Small intestine (tissue), 7 donors: ENCODE measurements at regions not wholly inside any gene's neighbourhood (a gene's known extent, or its start where the extent isn't known, plus 50 kb on each side); places are given as distances from the start of the nearest gene placed in this dataset.

Experiments
- DNase-seq, 2 donors: peaks; one replicate each; pipeline versions ENCODE4 v3.0.0 to v3.0.0-alpha.2; 2013
- FAIRE-seq: peaks from 2 replicates; lab custom pipeline; 2012; peaks lifted over from hg19 to GRCh38; lab: Jason Lieb, UNC
- H3K27ac ChIP-seq, 3 donors: one replicate each; pipeline ENCODE4 v1.5.1; 2013; ENCODE audit warnings: low read length in 2 of 3, mild to moderate bottlenecking in 2 of 3, control low read depth in 1 of 3, inconsistent platforms in 1 of 3, low read depth in 1 of 3, moderate library complexity in 1 of 3
- H3K27me3 ChIP-seq, 3 donors: one replicate each; pipeline ENCODE4 v1.6.1; 2013; ENCODE audit warnings: low read length in 3 of 3, inconsistent platforms in 1 of 3; ENCODE audit not compliant: control insufficient read depth in 3 of 3, insufficient read depth in 3 of 3
- H3K36me3 ChIP-seq, 3 donors: one replicate each; pipeline ENCODE4 v1.6.1; 2013; ENCODE audit warnings: low read length in 3 of 3, inconsistent platforms in 1 of 3, low read depth in 1 of 3, mild to moderate bottlenecking in 1 of 3, moderate library complexity in 1 of 3; ENCODE audit not compliant: control insufficient read depth in 3 of 3, insufficient read depth in 2 of 3
- H3K4me1 ChIP-seq, 3 donors: one replicate each; pipeline ENCODE4 v1.6.1; 2013; ENCODE audit warnings: low read length in 2 of 3, inconsistent platforms in 1 of 3, low read depth in 1 of 3, mild to moderate bottlenecking in 1 of 3, moderate library complexity in 1 of 3; ENCODE audit not compliant: control insufficient read depth in 3 of 3, insufficient read depth in 2 of 3
- H3K4me3 ChIP-seq, 3 donors: one replicate each; pipeline ENCODE4 v1.5.1; 2013; ENCODE audit warnings: low read length in 3 of 3, control low read depth in 1 of 3, inconsistent platforms in 1 of 3, low read depth in 1 of 3, mild to moderate bottlenecking in 1 of 3, moderate library complexity in 1 of 3
- H3K9me3 ChIP-seq, 2 donors: one replicate each; pipeline ENCODE4 v1.6.1; 2013; ENCODE audit warnings: low read depth in 1 of 2, low read length in 1 of 2; ENCODE audit not compliant: control insufficient read depth in 2 of 2, insufficient read depth in 1 of 2
- WGBS, 3 donors: extraction: QIAGEN DNeasy Blood & Tissue Kit; methylation state at CpG; one replicate each; pipeline ENCODE4 v1.1.7; 2013; 5-methylcytosine and 5-hydroxymethylcytosine counted together
- donor health status: healthy with polysubstance abuse.
- donor health status: control.
- donor health status: control.
- donor health status: Bipolar disorder and iron deficiency.
- donor health status: healthy.

DNA sequence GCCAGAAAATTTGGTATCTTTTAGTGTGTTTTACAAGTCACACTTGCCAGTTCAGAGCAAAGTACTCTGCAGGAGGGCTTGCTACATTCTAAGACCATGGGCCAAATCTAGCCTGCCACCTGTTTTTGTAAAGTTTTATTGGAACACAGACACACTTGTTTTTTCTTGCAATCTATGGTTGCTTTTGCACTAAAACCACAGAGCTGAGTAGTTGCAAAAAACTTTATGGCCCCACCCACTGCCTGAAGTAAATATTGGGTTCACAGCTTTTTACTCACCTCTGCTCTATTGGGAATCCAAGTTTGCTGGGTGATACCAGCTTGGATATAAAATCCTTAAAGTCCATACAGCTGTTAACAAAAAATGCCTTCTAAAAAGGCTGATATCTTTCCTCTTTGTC is 109.0 kb downstream of the ZFP64 start:
- FAIRE-seq: no peak
- no peaks in the 10 kb centered on the region for H3K27me3 ChIP-seq

DNA sequence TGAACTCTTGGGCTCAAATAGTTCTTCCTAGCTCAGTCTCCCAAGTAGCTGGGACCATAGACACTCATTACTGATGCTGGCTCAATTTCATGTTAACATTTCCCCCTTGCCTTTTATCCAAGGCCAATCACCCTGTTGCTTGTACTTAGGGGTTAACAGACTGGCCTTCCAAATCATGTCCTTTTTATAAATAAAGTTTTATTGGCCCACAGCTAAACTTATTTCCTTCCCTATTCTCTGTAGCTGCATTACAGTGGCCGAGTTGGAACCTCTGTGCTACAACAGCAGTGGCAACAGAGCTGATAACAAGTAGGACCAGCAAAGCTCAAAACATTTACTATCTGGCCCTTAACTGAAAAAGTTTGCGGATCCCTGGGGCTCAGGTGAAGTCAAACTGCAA is 109.8 kb downstream of the ZFP64 start:
- peaks cover 0 to 11% (median 0%) of the 10 kb centered on the region in 3 donors for H3K36me3 ChIP-seq
- H3K27me3 ChIP-seq: no peaks in the 10 kb centered on the region
- DNase-seq (no peak), FAIRE-seq (no peak)
- no peaks in the 10 kb centered on the region for H3K4me1 ChIP-seq
- H3K4me3 ChIP-seq: no peak overlapping the region
- H3K27ac ChIP-seq: no peak overlapping the region
- 85 to 93% (median 89%) methylated on average over 2 of the region's 2 CpGs for WGBS, 3 donors
- peaks cover 0 to 3% of the 10 kb centered on the region in 2 donors for H3K9me3 ChIP-seq

More for the DNA sequence above, 109.0 kb downstream of the ZFP64 start:
- peaks cover 0 to 13% (median 0%) of the 10 kb centered on the region in 3 donors for H3K36me3 ChIP-seq
- no peaks in the 10 kb centered on the region for H3K4me1 ChIP-seq
- no peak overlapping the region for H3K27ac ChIP-seq
- no peak for DNase-seq
- H3K4me3 ChIP-seq: no peak overlapping the region
- peaks cover 0 to 10% of the 10 kb centered on the region in 2 donors for H3K9me3 ChIP-seq

DNA sequence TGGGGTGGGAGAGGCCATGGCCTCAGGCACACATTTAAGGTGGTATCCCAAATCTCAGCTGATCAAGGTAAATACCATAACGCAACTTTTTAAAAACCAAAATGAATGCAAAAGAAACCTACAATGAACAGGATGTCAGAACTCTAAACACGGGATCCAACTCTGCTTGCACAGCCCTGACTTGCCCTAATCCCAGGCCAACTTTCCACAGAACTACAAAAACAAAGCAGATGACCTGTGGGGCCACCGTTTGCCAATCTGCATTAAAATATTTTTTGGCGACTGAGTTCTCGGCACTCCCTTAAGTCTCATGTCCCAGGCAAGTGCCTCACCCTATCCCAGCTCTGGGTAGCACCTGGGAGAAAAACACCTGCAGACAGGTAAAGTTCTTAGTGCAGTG is 110.5 kb downstream of the ZFP64 start:
- DNase-seq (no peak), FAIRE-seq (no peak)
- Histone ChIP-seq H3K36me3 (peaks cover 0 to 11% (median 0%) of the 10 kb centered on the region in 3 donors), H3K4me3 (no peak overlapping the region), H3K27ac (no peak overlapping the region), H3K4me1 (no peaks in the 10 kb centered on the region), H3K9me3 (no peaks in the 10 kb centered on the region), H3K27me3 (no peaks in the 10 kb centered on the region)
- 66 to 78% (median 74%) methylated on average over 5 of the region's 5 CpGs for WGBS, 3 donors

DNA sequence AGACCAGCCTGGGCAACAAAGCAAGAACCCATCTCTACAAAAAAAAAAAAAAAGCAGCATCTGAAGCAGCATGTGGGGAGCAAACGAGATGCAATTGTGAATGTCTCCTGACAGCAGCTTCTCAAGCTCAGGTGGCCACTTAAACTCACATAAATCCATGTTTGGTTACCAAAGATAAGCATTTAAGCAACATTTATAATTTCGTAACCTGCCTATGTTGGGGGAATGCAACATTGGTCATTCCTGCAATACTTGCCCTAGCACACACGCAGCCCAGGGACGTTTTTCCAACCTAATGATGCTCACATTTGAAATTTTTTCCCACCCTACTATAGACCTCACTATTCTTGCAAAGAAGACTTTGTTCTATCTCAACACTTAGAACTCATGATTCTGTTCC is 113.3 kb downstream of the ZFP64 start:
- Histone ChIP-seq H3K4me1 (no peaks in the 10 kb centered on the region), H3K9me3 (no peaks in the 10 kb centered on the region), H3K27me3 (no peaks in the 10 kb centered on the region), H3K4me3 (no peak overlapping the region), H3K36me3 (no peaks in the 10 kb centered on the region), H3K27ac (no peak overlapping the region)
- 81 to 87% (median 86%) methylated on average over 4 of the region's 4 CpGs for WGBS, 3 donors
- DNase-seq (no peak), FAIRE-seq (no peak)

DNA sequence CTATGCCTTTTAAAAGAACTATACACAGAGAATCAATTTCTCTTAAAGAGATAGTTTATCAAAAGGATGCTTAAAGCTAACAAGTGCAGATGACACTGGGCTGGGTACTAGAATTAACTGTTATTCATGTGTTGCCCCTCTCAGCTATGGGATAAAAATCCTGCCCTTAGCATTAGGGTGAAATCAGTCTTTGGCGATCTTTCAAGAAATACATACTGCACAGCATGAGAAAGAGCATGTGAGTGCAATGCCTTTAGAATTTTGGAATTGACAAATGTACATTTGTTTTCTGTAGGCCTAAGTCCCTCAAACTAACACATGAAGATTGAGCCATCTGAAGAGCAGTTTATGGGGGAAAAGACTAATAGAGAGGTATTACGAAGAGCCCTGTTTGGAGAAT is 115.4 kb downstream of the ZFP64 start:
- Histone ChIP-seq H3K4me3 (no peak overlapping the region), H3K36me3 (peaks cover 0 to 2% (median 0%) of the 10 kb centered on the region in 3 donors), H3K27ac (no peak overlapping the region), H3K27me3 (no peaks in the 10 kb centered on the region), H3K9me3 (no peaks in the 10 kb centered on the region), H3K4me1 (no peaks in the 10 kb centered on the region)
- FAIRE-seq (no peak), DNase-seq (no peak)
- 85 to 94% (median 94%) methylated on average over 2 of the region's 2 CpGs for WGBS, 3 donors

DNA sequence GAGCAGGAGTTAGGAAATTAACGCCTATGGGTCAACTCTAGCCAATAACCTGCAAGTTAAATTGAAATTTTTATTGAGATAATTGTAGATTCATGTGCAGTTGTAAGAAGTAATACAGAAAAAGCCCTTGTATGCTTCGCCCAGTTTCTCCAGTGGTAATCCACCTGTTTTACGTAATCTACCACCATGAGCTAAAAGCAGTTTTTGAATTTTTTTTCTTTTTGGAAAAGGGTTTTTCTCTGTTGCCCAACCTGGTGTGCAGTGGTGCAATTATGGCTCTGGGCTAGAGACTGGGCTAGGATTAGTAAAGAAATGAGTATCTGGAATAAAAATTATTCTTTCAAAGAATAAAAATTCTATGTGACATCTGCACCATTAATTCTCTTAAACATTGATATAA is 116.2 kb downstream of the ZFP64 start:
- no peaks in the 10 kb centered on the region for H3K9me3 ChIP-seq
- no peaks in the 10 kb centered on the region for H3K27me3 ChIP-seq
- H3K27ac ChIP-seq: no peak overlapping the region
- FAIRE-seq (no peak), DNase-seq (no peak)
- no peaks in the 10 kb centered on the region for H3K4me1 ChIP-seq
- WGBS, 3 donors: 65 to 89% (median 70%) methylated on average over 3 of the region's 3 CpGs
- peaks cover 0 to 2% (median 0%) of the 10 kb centered on the region in 3 donors for H3K36me3 ChIP-seq
- no peak overlapping the region for H3K4me3 ChIP-seq

DNA sequence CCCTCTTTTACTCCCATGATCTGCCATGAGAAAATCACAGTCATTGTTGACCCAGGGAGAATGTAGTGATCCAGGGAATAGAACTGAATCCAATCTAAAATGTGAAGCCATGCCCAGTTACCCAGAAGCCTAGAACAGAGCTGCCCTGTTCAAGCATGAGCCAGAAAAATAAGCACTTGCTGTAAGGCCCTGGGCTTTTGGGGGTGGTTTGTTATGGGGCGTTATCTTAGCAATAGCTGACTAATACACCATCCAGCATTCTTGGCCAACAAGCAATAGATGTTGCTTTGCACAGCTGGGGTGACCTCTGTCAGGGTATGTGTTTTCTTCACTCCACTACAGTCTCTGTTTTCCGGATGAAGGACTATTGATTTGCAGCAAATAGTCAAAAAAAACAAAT is 120.4 kb downstream of the ZFP64 start:
- Histone ChIP-seq H3K4me3 (no peak overlapping the region), H3K36me3 (peaks cover 0 to 2% (median 0%) of the 10 kb centered on the region in 3 donors), H3K4me1 (no peaks in the 10 kb centered on the region), H3K9me3 (no peaks in the 10 kb centered on the region), H3K27ac (no peak overlapping the region), H3K27me3 (no peaks in the 10 kb centered on the region)
- no peak for FAIRE-seq
- no peak for DNase-seq
- 96 to 100% (median 98%) methylated on average over 2 of the region's 2 CpGs for WGBS, 3 donors

DNA sequence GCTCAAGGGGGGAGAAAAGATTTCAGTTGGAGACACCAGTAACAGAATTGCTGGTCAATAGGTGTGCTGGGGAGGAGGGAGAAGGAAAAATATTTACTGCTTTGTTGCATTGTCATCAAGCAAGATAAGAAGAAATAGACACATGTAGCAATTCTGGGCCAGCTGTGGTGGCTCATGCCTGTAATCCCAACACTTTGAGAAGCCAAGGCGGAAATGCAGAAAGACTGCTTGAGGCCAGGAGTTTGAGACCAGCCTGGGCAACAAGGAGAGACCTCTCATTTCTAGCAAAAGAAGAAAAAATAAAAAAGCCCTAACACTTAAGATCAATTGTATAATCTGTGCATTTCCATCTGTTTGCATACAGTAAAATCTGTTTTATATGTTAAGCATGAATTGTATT is 126.6 kb downstream of the ZFP64 start:
- Histone ChIP-seq H3K9me3 (no peaks in the 10 kb centered on the region), H3K36me3 (no peaks in the 10 kb centered on the region), H3K27ac (no peak overlapping the region), H3K4me3 (no peak overlapping the region), H3K27me3 (no peaks in the 10 kb centered on the region), H3K4me1 (no peaks in the 10 kb centered on the region)
- DNase-seq: no peak
- 91 to 97% (median 92%) methylated on average over 1 of the region's 1 CpG for WGBS, 3 donors
- no peak for FAIRE-seq

DNA sequence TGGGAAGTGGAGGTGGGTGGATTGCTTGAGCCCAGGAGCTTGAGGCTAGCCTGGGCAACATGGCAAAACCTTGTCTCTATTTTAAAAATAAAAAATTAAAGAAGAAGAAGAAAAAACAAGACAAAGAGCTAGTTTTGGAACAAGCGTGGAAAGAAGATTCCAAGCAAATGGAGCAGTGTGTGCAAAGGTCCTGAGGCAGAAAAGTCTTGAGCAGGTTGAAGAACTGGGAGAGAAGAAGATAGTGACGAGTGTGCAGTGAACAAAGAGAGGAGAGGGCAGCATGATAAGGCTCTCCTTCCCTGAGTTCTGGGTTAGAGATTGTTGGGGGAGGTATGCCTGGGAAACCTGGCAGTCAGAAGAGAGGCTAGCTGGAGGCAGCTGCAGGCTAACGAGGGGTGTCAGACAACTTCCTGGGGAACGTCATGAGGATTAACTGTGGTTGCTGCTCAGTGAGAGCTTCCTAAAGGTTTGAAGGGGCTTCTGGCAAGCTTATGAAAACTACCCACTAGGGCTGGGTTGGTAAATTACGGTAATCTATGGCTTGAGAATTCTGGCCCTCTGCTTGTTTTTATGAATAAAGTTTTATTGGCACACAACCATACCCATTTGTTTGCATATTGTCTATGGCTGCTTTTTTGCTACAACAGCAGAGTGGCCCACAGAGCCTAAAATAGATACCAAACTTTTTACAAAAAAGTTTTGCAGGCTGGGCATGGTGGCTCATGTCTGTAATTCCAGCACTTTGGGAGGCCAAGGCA is 128.9 kb downstream of the ZFP64 start:
- no peaks in the 10 kb centered on the region for H3K9me3 ChIP-seq
- H3K27ac ChIP-seq: no peak overlapping the region
- DNase-seq (no peak), FAIRE-seq (no peak)
- H3K4me3 ChIP-seq: no peak overlapping the region
- 82 to 88% (median 83%) methylated on average over 5 of the region's 5 CpGs for WGBS, 3 donors
- no peaks in the 10 kb centered on the region for H3K27me3 ChIP-seq
- H3K4me1 ChIP-seq: no peaks in the 10 kb centered on the region
- H3K36me3 ChIP-seq: no peaks in the 10 kb centered on the region
